ENCODE measurements at regions not wholly inside any gene's neighbourhood (a gene's known extent, or its start where the extent isn't known, plus 50 kb on each side); places are given as distances from the start of the nearest gene placed in this dataset.

- DNase-seq = no peak
Measured at GRCh38 chr16:77594799-77595596, 127.3 kb upstream of the NUDT7 start.

DNA sequence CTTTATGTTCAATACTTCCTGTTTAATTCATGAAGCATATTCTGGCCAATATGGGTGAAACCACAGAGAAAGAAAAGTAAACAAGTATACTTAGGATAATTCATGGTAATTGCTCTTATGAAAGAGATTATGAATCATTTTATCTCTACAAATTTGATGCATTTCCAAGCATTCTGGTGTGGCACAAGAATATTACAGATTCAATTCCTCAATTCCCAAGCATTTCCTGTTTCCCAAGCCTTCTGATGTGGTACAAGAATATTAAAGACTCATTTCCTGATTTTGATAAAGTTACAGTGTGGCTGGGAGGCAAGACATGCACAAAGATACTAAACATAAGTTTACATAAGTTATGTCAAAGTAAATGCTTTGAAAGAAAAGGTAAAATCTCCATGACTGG lies 126.1 kb upstream of the NUDT7 start:
- DNase-seq = no peak

DNA sequence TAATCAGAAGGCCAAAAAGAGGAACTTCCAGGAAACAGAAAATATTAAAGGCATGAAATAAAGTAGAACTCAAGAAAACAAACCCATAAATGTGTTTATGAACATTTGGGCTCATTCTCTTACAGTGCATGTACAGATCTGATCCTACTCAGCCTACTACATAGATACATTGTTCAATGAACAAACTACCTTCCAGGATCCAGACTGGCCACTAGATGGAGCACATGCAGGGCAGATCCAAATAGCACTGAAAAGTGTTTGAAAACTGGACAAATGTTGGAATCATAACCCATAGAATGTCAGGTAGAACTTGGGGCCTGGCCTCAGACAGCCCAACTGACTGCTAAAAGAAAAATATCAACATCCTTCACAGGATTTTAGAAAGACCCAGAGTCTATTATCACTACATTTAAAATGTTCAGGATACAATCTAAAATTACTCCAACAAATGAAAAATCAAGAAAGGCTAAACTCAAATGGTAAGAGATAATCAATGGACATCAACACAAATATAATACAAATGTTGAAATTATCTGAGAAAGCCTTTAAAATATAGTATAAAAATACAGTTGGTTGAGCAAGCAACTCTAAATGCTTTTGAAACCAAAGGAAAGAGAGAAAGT lies 122.4 kb upstream of the NUDT7 start:
- no peak for DNase-seq

- no peak for DNase-seq
Measured at GRCh38 chr16:77600555-77600954, 121.8 kb upstream of the NUDT7 start.

DNA sequence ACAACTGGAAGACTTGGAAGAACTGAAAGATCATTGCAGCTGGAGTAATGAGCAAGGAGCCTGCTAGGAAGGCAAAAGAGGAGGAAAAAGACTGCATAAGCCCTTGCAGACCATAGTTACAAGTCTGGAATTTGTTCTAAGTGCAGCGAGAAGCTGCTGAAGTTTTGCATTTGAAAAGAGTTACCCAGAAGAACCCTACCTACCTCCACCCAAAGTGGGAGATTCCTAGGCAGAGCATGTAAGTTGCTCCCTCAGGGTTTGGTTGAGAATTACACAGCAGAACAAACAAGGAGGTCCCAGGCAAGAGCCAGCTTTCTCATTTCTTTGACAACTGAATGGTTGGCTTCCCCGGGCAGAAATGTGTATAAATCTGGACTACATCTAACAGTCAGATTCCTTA lies 118.7 kb upstream of the NUDT7 start:
- DNase-seq = no peak

DNA sequence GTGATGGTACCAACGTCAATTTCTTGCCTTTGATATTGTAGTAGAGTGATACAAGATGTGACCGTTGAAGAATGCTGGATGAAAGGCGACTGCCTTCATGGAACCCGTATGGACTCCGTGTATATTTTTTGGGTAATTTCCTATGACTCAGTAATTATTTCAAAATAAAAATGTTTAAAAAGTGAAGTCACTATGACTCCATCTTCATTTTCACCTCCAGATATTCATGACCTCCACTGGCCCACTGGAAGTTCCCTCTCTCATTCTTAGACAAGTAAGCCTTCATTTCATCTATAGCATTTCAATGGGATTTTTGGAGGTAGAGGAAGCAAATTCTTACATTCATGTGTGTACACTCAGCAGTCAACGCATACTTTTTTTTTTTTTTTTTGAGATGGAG lies 111.8 kb upstream of the NUDT7 start:
- DNase-seq = no peak

GRCh38 chr16:77611386-77611785 lies 110.9 kb upstream of the NUDT7 start:
- DNase-seq = no peak

GRCh38 chr16:77612596-77612995 lies 109.7 kb upstream of the NUDT7 start:
- DNase-seq = no peak

DNA sequence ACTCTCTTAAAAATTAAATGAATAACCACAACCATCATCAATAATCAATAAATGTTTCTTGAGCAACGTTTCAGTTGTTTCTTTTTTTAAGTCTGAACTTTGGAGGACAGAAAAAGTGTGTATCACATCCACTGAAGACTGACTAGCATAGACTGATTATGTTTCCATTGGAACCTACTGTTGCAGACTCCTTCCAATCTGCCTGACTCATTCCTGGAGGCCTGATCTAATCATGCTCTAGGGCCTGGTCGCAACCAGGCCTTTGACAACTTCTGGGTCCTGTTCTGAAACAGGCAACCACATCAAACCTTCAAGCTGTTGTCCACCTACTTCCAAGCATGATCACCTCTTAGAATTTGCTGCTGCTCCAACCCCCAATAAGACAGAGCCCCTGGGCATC lies 109.2 kb upstream of the NUDT7 start:
- no peak for DNase-seq

DNA sequence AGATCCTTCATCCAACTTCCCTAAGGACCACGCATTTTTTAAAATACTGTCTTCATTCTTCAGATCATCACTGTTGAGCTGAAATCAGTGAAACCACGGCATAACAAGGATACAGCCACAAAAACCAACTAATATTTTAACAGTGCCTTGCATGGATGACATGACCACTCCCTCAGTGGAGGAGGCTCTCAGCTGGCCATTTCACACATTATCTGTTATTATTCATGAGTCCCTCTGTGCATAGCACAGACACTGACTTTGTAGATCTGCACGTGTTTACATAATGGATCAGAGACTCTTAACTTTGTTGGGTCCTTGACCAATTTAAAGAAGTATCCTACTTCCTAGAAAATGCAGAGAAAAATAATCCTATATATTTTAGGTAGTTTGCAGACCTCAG lies 104.8 kb upstream of the NUDT7 start:
- DNase-seq = no peak

DNA sequence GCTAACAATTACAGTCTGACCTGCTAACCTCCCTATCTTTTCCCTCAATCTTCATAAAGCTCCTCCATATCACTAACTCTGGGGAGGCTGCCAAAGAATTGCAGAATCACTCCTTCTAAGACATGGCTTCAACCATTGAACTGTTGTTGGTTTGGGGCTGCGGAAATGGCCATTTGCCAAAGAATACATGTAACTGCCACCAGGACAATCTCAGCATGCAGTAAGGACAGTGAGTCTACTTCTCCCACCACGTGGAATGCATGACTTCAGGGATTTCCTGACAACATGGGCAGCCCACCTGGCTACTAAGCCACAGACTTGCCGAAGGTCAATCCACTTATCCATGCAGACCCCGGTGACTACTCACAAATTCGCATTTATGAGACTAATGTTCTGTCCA lies 104.3 kb upstream of the NUDT7 start:
- no peak for DNase-seq

GRCh38 chr16:77618951-77619350 lies 103.4 kb upstream of the NUDT7 start:
- no peak for DNase-seq

DNA sequence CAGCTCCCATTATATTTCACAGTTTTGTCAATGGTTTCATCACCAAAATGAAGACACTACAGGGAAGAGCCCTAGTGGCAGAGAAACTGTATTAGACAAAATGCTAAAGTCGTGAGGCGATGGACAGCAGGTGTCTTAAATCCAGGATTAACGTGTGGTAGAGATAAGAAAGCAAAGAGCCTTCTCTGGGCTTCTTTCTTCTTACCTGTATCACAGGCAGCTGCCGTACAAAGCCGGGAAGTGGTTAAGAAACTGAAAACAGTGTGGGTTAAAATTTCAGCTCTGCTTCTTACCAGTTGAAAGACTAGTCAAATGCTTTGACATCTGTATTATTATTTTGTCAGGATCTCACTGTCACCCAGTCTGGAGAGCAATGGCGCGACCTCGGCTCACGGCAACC lies 98.2 kb upstream of the NUDT7 start:
- no peak for DNase-seq

DNA sequence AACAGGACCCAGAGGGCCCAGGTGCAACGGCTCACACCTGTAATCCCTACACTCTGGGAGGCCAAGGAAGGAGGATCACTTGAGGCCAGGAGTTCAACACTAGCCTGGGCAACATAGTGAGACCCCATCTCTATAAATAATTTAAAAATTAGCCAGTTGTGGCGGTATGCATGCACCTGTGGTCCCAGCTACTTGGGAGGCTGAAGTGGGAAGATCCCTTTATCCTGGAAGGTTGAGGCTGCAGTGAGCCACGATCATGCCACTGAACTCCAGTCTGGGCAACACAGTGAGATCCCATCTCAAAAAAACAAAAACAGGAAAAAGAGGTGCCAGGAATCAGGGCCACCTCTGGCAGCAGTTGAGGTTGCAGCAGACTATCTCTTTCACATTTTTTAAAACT lies 85.7 kb upstream of the NUDT7 start:
- DNase-seq = no peak

- DNase-seq = no peak
Measured at GRCh38 chr16:77637940-77638339, 84.4 kb upstream of the NUDT7 start.

DNA sequence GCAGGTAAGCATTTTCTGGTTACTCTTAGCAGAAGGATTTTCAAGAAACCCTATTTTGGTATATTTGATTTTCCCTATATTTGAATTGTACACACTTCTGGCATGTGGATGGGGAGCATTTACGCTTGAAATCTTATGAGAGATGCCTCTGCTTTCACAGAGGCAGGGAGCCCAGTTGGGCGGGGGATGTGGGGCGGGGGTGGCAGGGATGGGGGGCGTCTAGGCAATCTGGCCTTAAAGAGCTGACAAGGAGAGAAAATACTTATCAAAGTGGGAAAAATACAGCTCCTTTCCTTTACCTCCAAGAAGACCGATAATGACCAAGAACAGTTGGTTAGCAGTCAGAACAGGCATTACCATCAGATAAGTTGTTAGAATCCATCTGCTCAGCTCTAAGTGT lies 79.1 kb upstream of the NUDT7 start:
- DNase-seq = no peak

DNA sequence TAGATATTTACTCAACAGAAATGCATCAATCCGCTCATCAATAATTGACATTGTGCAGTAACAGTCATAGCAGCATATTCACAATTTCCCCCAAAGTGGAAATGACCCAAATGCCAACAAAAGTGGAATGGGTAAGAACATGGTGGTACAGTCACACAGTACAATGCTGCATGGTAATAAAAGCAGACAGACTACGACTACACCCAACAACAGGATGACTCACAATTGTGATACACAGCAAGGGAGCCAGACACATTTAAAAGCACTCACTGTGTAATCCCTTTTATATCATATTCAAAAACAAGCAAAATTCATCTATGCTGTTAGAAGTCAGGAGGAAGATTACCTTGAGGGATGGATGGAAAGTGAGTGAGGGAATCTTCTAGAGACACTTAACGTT lies 76.5 kb upstream of the NUDT7 start:
- no peak for DNase-seq

DNA sequence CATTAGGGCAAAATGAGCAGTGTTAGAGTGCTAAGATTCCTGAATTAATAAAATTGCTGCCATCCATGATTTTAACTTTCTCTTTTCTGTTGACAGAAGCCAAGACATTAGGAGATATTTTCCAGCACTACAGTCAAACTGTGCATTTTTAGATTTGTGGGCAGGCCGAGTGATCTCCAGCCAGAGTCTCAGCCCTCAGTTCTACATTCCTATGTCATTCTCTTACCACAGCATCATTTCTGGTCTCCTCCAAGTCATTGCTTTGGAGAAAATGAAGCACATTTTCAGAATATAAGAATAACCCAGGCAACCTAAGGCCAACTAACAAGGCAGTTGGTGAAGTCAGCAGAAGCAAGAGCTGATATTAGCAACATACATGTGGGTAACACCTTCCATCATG lies 74.6 kb upstream of the NUDT7 start:
- no peak for DNase-seq

GRCh38 chr16:77650761-77651160 lies 71.6 kb upstream of the NUDT7 start:
- DNase-seq = no peak

- DNase-seq = no peak
Measured at GRCh38 chr16:77652399-77652798, 69.9 kb upstream of the NUDT7 start.

DNA sequence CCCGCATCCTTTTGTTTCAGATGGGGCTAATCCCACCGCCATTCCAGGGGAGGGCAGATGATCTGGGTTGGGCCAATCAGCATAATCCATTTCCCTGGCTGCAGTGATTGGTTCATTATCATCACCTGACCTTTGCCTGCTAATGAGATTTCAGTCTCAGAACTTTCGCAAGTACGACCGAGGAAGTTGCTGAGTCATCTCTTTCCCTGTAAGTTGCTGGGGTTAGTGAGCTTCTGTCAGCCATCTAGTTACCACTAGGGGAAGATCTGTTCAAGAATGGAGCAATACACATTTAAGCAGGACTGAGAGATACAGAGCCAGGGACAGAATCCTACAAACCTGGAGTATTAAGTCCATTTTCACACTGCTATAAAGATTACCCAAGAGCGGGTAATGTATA lies 65.3 kb upstream of the NUDT7 start:
- no peak for DNase-seq

- DNase-seq = no peak
Measured at GRCh38 chr16:77660311-77660710, 62.0 kb upstream of the NUDT7 start.

DNA sequence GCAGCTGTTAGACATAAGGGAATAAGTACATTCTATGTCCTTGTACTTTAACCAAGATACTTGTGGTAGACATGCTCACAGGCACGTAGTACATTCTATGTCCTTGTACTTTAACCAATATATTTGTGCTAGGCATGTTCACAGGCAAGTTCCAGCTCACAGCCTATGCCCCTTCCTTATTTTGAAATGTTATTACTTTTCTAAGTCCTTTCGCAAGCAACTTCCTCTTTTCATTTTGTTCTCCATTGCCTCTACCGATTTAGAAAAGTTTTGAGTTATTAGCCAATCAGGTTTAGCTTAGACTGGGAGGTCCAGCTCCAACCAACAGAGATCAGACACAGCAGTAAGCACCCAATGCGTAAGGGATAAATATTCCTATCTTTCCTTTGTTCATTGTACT lies 60.1 kb upstream of the NUDT7 start:
- DNase-seq = no peak

GRCh38 chr16:77663711-77664110 lies 58.6 kb upstream of the NUDT7 start:
- no peak for DNase-seq

DNA sequence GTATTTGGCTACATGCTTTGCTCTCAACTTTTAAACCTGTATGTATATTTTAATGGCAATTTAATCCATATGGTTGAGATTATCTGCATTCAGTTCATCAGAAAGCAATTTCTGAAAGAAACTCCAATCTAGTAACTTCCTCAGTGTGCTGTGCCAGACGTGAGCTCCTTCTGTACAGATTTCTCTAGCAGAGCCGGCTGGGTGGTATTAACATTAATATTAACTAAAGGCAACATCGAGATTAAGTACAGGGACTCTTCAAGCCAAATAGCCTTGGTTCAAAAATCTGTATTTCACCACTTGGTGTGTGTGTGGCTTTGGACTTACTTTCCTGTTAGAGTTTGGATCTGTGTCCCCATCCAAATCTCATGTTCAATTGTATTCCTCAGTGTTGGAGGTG lies 55.5 kb upstream of the NUDT7 start:
- DNase-seq = no peak

All from activated CD4-positive, alpha-beta T cell treated with anti-CD3 and anti-CD28 coated beads, Interleukin-2, amount 50 U/mL, for 1 hour (primary cell).